Osteoblast (primary cell): ENCODE measurements at regions not wholly inside any gene's neighbourhood (a gene's known extent, or its start where the extent isn't known, plus 50 kb on each side); places are given as distances from the start of the nearest gene placed in this dataset.

Experiments
- DNase-seq: peaks from one replicate; pipeline ENCODE4 v3.0.0; 2011; ENCODE audit warnings: low spot score, mixed read lengths; ENCODE audit not compliant: insufficient read length; ENCODE audit errors: missing footprints
- H2AFZ ChIP-seq: 2 replicates; pipeline ENCODE4 v1.6.0; 2011; ENCODE audit warnings: mild to moderate bottlenecking, low read length
- H3K27ac ChIP-seq: 2 replicates; pipeline ENCODE4 v1.5.1; 2011; ENCODE audit warnings: mild to moderate bottlenecking, low read depth, low read length, moderate library complexity
- H3K27me3 ChIP-seq: 2 replicates; pipeline ENCODE4 v1.6.0; 2012; ENCODE audit warnings: mild to moderate bottlenecking, control low read depth, inconsistent platforms, low read length, moderate library complexity; ENCODE audit not compliant: insufficient read depth
- H3K36me3 ChIP-seq: 2 replicates; pipeline ENCODE4 v1.5.1; 2011; ENCODE audit warnings: mild to moderate bottlenecking, low read length, control low read depth, moderate library complexity; ENCODE audit not compliant: insufficient read depth
- H3K4me1 ChIP-seq: 2 replicates; pipeline ENCODE4 v1.5.1; 2011; ENCODE audit warnings: mild to moderate bottlenecking, low read length, control low read depth, moderate library complexity; ENCODE audit not compliant: insufficient read depth
- H3K4me2 ChIP-seq: 2 replicates; pipeline ENCODE4 v1.6.0; 2011; ENCODE audit warnings: mild to moderate bottlenecking, low read length; ENCODE audit not compliant: insufficient read depth
- H3K4me3 ChIP-seq: fragments of 200-600 bp; sonication (generic); 3 replicates; pipeline ENCODE4 v1.5.1; 2012; ENCODE audit warnings: mild to moderate bottlenecking, low read length, inconsistent platforms; ENCODE audit not compliant: insufficient read depth
- H3K79me2 ChIP-seq: 2 replicates; pipeline ENCODE4 v1.6.0; 2012; ENCODE audit warnings: mild to moderate bottlenecking, low read length, control low read depth, inconsistent platforms; ENCODE audit not compliant: insufficient read depth
- H3K9me3 ChIP-seq: 2 replicates; pipeline ENCODE4 v1.5.1; 2011; ENCODE audit warnings: low read depth, low read length, control low read depth
- H4K20me1 ChIP-seq: 2 replicates; pipeline ENCODE4 v1.6.0; 2012; ENCODE audit warnings: mild to moderate bottlenecking, low read length, control low read depth; ENCODE audit not compliant: insufficient read depth
- CTCF ChIP-seq: IDR thresholded peaks from 2 replicates; pipeline ENCODE4 v1.5.1; 2011; ENCODE audit warnings: mild to moderate bottlenecking, low read depth, low read length, moderate library complexity; ENCODE audit errors: extremely low read depth

- no peak overlapping the region for H2AFZ ChIP-seq
- no peak overlapping the region for H3K4me2 ChIP-seq
- no peak for DNase-seq
- H3K79me2 ChIP-seq, result no peaks in the 10 kb centered on the region
- no peak for TF ChIP-seq CTCF
- H4K20me1 ChIP-seq, result no peaks in the 10 kb centered on the region
- no peak overlapping the region for H3K27ac ChIP-seq
- H3K4me3 ChIP-seq, result no peak overlapping the region
- no peaks in the 10 kb centered on the region for H3K36me3 ChIP-seq
- no peaks in the 10 kb centered on the region for H3K4me1 ChIP-seq
- H3K9me3 ChIP-seq, result no peaks in the 10 kb centered on the region
- peaks cover 3% of the 10 kb centered on the region for H3K27me3 ChIP-seq
Measured at GRCh38 chrX:110964786-110965185, 131.2 kb upstream of the PAK3 start.

- Histone ChIP-seq H3K4me3 (no peak overlapping the region), H3K27ac (no peak overlapping the region), H4K20me1 (no peaks in the 10 kb centered on the region), H3K36me3 (no peaks in the 10 kb centered on the region), H3K27me3 (peaks cover 8% of the 10 kb centered on the region), H3K9me3 (no peaks in the 10 kb centered on the region), H2AFZ (no peak overlapping the region), H3K4me1 (no peaks in the 10 kb centered on the region), H3K4me2 (no peak overlapping the region), H3K79me2 (no peaks in the 10 kb centered on the region)
- DNase-seq, result no peak
- TF ChIP-seq CTCF, result no peak
Measured at GRCh38 chrX:110962451-110962850, 133.5 kb upstream of the PAK3 start.

- peaks cover 26% of the 10 kb centered on the region for H3K27me3 ChIP-seq
- no peaks in the 10 kb centered on the region for H4K20me1 ChIP-seq
- no peak for TF ChIP-seq CTCF
- no peak overlapping the region for H3K27ac ChIP-seq
- H3K4me2 ChIP-seq, result no peak overlapping the region
- H2AFZ ChIP-seq, result no peak overlapping the region
- H3K9me3 ChIP-seq, result no peaks in the 10 kb centered on the region
- H3K4me1 ChIP-seq, result no peaks in the 10 kb centered on the region
- no peaks in the 10 kb centered on the region for H3K79me2 ChIP-seq
- H3K36me3 ChIP-seq, result no peaks in the 10 kb centered on the region
- no peak for DNase-seq
- H3K4me3 ChIP-seq, result no peak overlapping the region
Measured at GRCh38 chrX:110955706-110956105, 140.3 kb upstream of the PAK3 start.

- H3K4me2 ChIP-seq, result no peak overlapping the region
- no peak overlapping the region for H3K4me3 ChIP-seq
- H3K27me3 ChIP-seq, result peaks cover 31% of the 10 kb centered on the region
- no peaks in the 10 kb centered on the region for H3K4me1 ChIP-seq
- no peak for TF ChIP-seq CTCF
- no peak overlapping the region for H2AFZ ChIP-seq
- H3K9me3 ChIP-seq, result no peaks in the 10 kb centered on the region
- DNase-seq, result no peak
- H4K20me1 ChIP-seq, result no peaks in the 10 kb centered on the region
- no peaks in the 10 kb centered on the region for H3K36me3 ChIP-seq
- no peaks in the 10 kb centered on the region for H3K79me2 ChIP-seq
- no peak overlapping the region for H3K27ac ChIP-seq
Measured at GRCh38 chrX:110954428-110955100, 141.4 kb upstream of the PAK3 start.
